Stomach (tissue), 4 donors: ENCODE measurements at regions not wholly inside any gene's neighbourhood (a gene's known extent, or its start where the extent isn't known, plus 50 kb on each side); places are given as distances from the start of the nearest gene placed in this dataset.

Experiments
- CTCF ChIP-seq, 7 experiments: fragments of 450-650 bp in 4 of 7; fragments of 200-600 bp in 3 of 7; sonication (generic) in 3 of 7; IDR thresholded peaks; one replicate each; pipeline ENCODE4 v1.5.1; 2016 to 2019; ENCODE audit warnings: antibody characterized with exemption in 7 of 7, control low read depth in 2 of 7, mild to moderate bottlenecking in 1 of 7
- EP300 ChIP-seq: sonication (generic); formaldehyde crosslinking; IDR thresholded peaks from one replicate; pipeline ENCODE4 v1.6.1; 2017; ENCODE audit warnings: antibody characterized with exemption
- POLR2A ChIP-seq, 4 donors: fragments of 450-650 bp; IDR thresholded peaks; one replicate each; pipeline ENCODE4 v1.6.1; 2016; ENCODE audit warnings: antibody characterized with exemption in 4 of 4, control low read depth in 2 of 4, mild to moderate bottlenecking in 1 of 4, moderate library complexity in 1 of 4
- POLR2AphosphoS5 ChIP-seq, 3 donors: sonication (generic); formaldehyde crosslinking; IDR thresholded peaks; one replicate each; pipeline ENCODE4 v1.6.1; 2016; ENCODE audit warnings: antibody characterized with exemption in 3 of 3

DNA sequence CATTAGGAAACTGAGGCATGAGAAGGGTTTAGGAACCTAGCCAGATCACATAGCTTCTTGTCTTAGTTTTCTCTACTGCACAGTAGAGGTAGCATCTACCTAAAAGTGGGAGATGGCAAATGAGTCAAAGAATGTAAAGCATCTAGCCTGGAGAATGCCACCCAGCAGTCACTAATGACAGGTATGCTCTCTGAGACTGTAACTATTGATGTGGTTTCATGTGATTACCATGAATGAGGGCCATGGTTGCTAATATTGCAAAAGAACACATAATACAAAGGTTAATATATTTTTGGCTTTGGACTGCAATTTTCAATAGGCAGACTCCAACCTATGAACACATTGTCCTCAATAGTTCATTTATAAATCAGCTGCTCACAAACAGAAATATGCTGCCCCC is 389.9 kb downstream of the GRIN2B start:
- TF ChIP-seq CTCF (IDR thresholded peaks at IDR 0.05) (no peak), POLR2A (IDR thresholded peaks at IDR 0.05) (no peak), EP300 (no peak), POLR2AphosphoS5 (IDR thresholded peaks at IDR 0.05) (no peak)
